Omental fat pad (tissue), 3 donors: ENCODE measurements at regions not wholly inside any gene's neighbourhood (a gene's known extent, or its start where the extent isn't known, plus 50 kb on each side); places are given as distances from the start of the nearest gene placed in this dataset.
"Not testable (repeated sequence)": the region's sequence is repeated elsewhere in the genome, so short reads cannot be mapped to it uniquely, and the experiment has no call there.

Source experiments
- ATAC-seq: fragments of 150-250 bp; one replicate; pipeline ENCODE4 v1.9.1; 2016; ENCODE audit warnings: mild to moderate bottlenecking, moderate library complexity; ENCODE audit not compliant: low FRiP score
- DNase-seq: peaks from one replicate; pipeline ENCODE4 v3.0.0-alpha.2; 2019; ENCODE audit warnings: low spot score
- CTCF ChIP-seq, 3 donors: fragments of 450-650 bp; IDR thresholded peaks; one replicate each; pipeline ENCODE4 v1.5.1; 2016 to 2017; ENCODE audit warnings: antibody characterized with exemption in 3 of 3, mild to moderate bottlenecking in 3 of 3, moderate library complexity in 2 of 3

- no peak for TF ChIP-seq CTCF (IDR thresholded peaks at IDR 0.05)
- no peak for ATAC-seq
Measured at GRCh38 chr6:114648847-114649246, 306.0 kb upstream of the HS3ST5 start.

GRCh38 chr6:114638341-114638740, 295.5 kb upstream of the HS3ST5 start:
- no peak for TF ChIP-seq CTCF (IDR thresholded peaks at IDR 0.05)
- ATAC-seq, result no peak
- no peak for DNase-seq

More at GRCh38 chr6:114648847-114649246, 306.0 kb upstream of the HS3ST5 start:
- DNase-seq, result no peak

- no peak for DNase-seq
- no peak for ATAC-seq
- no peak for TF ChIP-seq CTCF (IDR thresholded peaks at IDR 0.05)
Measured at GRCh38 chr6:114634016-114634415, 291.2 kb upstream of the HS3ST5 start.

GRCh38 chr6:114626226-114626625, 283.4 kb upstream of the HS3ST5 start:
- ATAC-seq, DNase-seq: not testable (repeated sequence)

- no peak for TF ChIP-seq CTCF (IDR thresholded peaks at IDR 0.05)
- ATAC-seq (no peak), DNase-seq (no peak)
Measured at GRCh38 chr6:114619621-114620200, 276.9 kb upstream of the HS3ST5 start.

GRCh38 chr6:114611696-114612095, 268.9 kb upstream of the HS3ST5 start:
- ATAC-seq, result no peak
- no peak for TF ChIP-seq CTCF (IDR thresholded peaks at IDR 0.05)
- DNase-seq, result no peak

- no peak for TF ChIP-seq CTCF (IDR thresholded peaks at IDR 0.05)
- no peak for DNase-seq
- no peak for ATAC-seq
Measured at GRCh38 chr6:114608091-114608490, 265.3 kb upstream of the HS3ST5 start.

- TF ChIP-seq CTCF (IDR thresholded peaks at IDR 0.05), result no peak
- ATAC-seq (no peak), DNase-seq (no peak)
Measured at GRCh38 chr6:114605656-114606055, 262.8 kb upstream of the HS3ST5 start.
